IMR-90 (cell line): ENCODE measurements at regions not wholly inside any gene's neighbourhood (a gene's known extent, or its start where the extent isn't known, plus 50 kb on each side); places are given as distances from the start of the nearest gene placed in this dataset.

Experiments
- ATAC-seq: fragments of 200-7000 bp; cut with Tn5 transposase; 2 replicates; pipeline ENCODE4 v1.9.1; 2020; ENCODE audit warnings: low read depth, mild to moderate bottlenecking, moderate library complexity
- BruUV-seq: library from RNA; stranded (reverse); fragments of 400-500 nt; replicated peaks from 2 replicates; lab custom pipeline; 2021; lab: Mats Ljungman, UMichigan
- CTCF ChIA-PET: fragments of 300-600 bp; formaldehyde crosslinking; extraction: SDS; loops from one replicate; lab custom pipeline; 2021; ENCODE audit warnings: antibody characterized with exemption; lab: Yijun Ruan, JAX
- POLR2A ChIA-PET: fragments of 300-600 bp; sonication (Branson Sonifier 250); formaldehyde crosslinking; loops from one replicate; lab custom pipeline; 2022; ENCODE audit warnings: antibody characterized with exemption; ENCODE audit not compliant: unreplicated experiment; lab: Charles Lee
- DNase-seq: peaks from one replicate; pipeline ENCODE4 v3.0.0; 2013
- H2AFZ ChIP-seq: replicated peaks from 2 replicates; pipeline ENCODE3; 2013; ENCODE audit warnings: low read length, mild to moderate bottlenecking; ENCODE audit not compliant: poor library complexity
- H2AK5ac ChIP-seq: 2 replicates; pipeline ENCODE4 v1.6.1; 2013; ENCODE audit warnings: low read depth, low read length, inconsistent platforms
- H2AK9ac ChIP-seq: replicated peaks from 2 replicates; pipeline ENCODE3; 2013; ENCODE audit warnings: mild to moderate bottlenecking, low read depth, low read length, moderate library complexity; ENCODE audit not compliant: poor library complexity
- H2BK120ac ChIP-seq: 2 replicates; pipeline ENCODE4 v1.6.1; 2013; ENCODE audit warnings: low read depth, low read length, inconsistent platforms
- H2BK15ac ChIP-seq: 3 replicates; pipeline ENCODE4 v1.6.1; 2013; ENCODE audit warnings: low read depth, low read length, inconsistent platforms
- H2BK20ac ChIP-seq: 2 replicates; pipeline ENCODE4 v1.6.1; 2013; ENCODE audit warnings: low read depth, mild to moderate bottlenecking, inconsistent platforms, low read length, moderate library complexity
- H2BK5ac ChIP-seq: 2 replicates; pipeline ENCODE4 v1.6.1; 2013; ENCODE audit warnings: mild to moderate bottlenecking, low read depth, low read length, inconsistent platforms; ENCODE audit not compliant: poor library complexity, severe bottlenecking
- H3K14ac ChIP-seq: replicated peaks from 2 replicates; pipeline ENCODE4 v1.6.1; 2013; ENCODE audit warnings: low read depth, low read length, inconsistent platforms
- H3K18ac ChIP-seq: 2 replicates; pipeline ENCODE4 v1.6.1; 2013; ENCODE audit warnings: low read depth, low read length, control low read depth
- H3K23ac ChIP-seq: 2 replicates; pipeline ENCODE4 v1.6.1; 2013; ENCODE audit warnings: low read depth, low read length, inconsistent platforms
- H3K27ac ChIP-seq: 2 replicates; pipeline ENCODE4 v1.5.1; 2013; ENCODE audit warnings: mild to moderate bottlenecking, control low read depth, low read length; ENCODE audit not compliant: insufficient read depth
- H3K27me3 ChIP-seq: 2 replicates; pipeline ENCODE4 v1.6.1; 2013; ENCODE audit warnings: low read length; ENCODE audit not compliant: control insufficient read depth, insufficient read depth
- H3K36me3 ChIP-seq: 2 replicates; pipeline ENCODE4 v1.6.1; 2013; ENCODE audit warnings: low read length, mixed read lengths; ENCODE audit not compliant: control insufficient read depth, insufficient read depth
- H3K4ac ChIP-seq: 2 replicates; pipeline ENCODE4 v1.6.1; 2013; ENCODE audit warnings: low read depth, low read length, inconsistent platforms
- H3K4me1 ChIP-seq: 2 replicates; pipeline ENCODE4 v1.6.1; 2013; ENCODE audit warnings: low read length, mixed read lengths; ENCODE audit not compliant: control insufficient read depth, insufficient read depth
- H3K4me2 ChIP-seq: 2 replicates; pipeline ENCODE4 v1.6.1; 2013; ENCODE audit warnings: low read depth, mild to moderate bottlenecking, control low read depth, low read length, moderate library complexity
- H3K4me3 ChIP-seq: 2 replicates; pipeline ENCODE4 v1.5.1; 2013; ENCODE audit warnings: low read depth, mild to moderate bottlenecking, control low read depth, low read length, moderate library complexity; ENCODE audit not compliant: insufficient read depth
- H3K56ac ChIP-seq: 2 replicates; pipeline ENCODE4 v1.6.1; 2013; ENCODE audit warnings: low read length, inconsistent platforms; ENCODE audit not compliant: insufficient read depth; ENCODE audit errors: extremely low read depth
- H3K79me1 ChIP-seq, 2 experiments: 2 replicates each; pipeline ENCODE4 v1.6.1; 2013; ENCODE audit warnings: low read length in 2 of 2, inconsistent platforms in 1 of 2, low read depth in 1 of 2
- H3K9ac ChIP-seq: 2 replicates; pipeline ENCODE4 v1.6.1; 2013; ENCODE audit warnings: low read depth, low read length, control low read depth
- H3K9me1 ChIP-seq: 2 replicates; pipeline ENCODE4 v1.6.1; 2013; ENCODE audit warnings: low read length, inconsistent platforms; ENCODE audit not compliant: insufficient read depth
- H3K9me3 ChIP-seq: 2 replicates; pipeline ENCODE4 v1.6.1; 2013; ENCODE audit warnings: low read length; ENCODE audit not compliant: control insufficient read depth, insufficient read depth
- H4K20me1 ChIP-seq: 2 replicates; pipeline ENCODE4 v1.6.1; 2013; ENCODE audit warnings: low read length, inconsistent platforms; ENCODE audit not compliant: insufficient read depth
- H4K5ac ChIP-seq: 2 replicates; pipeline ENCODE4 v1.6.1; 2013; ENCODE audit warnings: mild to moderate bottlenecking, low read depth, low read length, control low read depth
- H4K8ac ChIP-seq, 2 experiments: 2 replicates each; pipeline ENCODE4 v1.6.1; 2013; ENCODE audit warnings: low read depth in 2 of 2, low read length in 2 of 2, control low read depth in 1 of 2, inconsistent platforms in 1 of 2
- H4K91ac ChIP-seq: 2 replicates; pipeline ENCODE4 v1.6.1; 2013; ENCODE audit warnings: low read depth, low read length, inconsistent platforms; ENCODE audit not compliant: insufficient read depth
- BHLHE40 ChIP-seq: fragments of 150-350 bp; IDR thresholded peaks from 2 replicates; pipeline ENCODE4 v1.6.1; 2016; ENCODE audit warnings: mild to moderate bottlenecking, low read depth, low read length
- CEBPB ChIP-seq: IDR thresholded peaks from 2 replicates; pipeline ENCODE4 v1.6.1; 2012; ENCODE audit warnings: low read depth, low read length, improper control_type of control experiment
- CTCF ChIP-seq: conservative IDR thresholded peaks from 2 replicates; pipeline ENCODE4 v1.5.1; 2012; ENCODE audit warnings: mild to moderate bottlenecking, low read depth, low read length, improper control_type of control experiment
- ELK1 ChIP-seq: fragments of 150-350 bp; IDR thresholded peaks from 2 replicates; pipeline ENCODE4 v1.6.1; 2016; ENCODE audit warnings: low read depth, mild to moderate bottlenecking, low read length, moderate library complexity, borderline replicate concordance
- FOS ChIP-seq: fragments of 150-350 bp; IDR thresholded peaks from 2 replicates; pipeline ENCODE4 v1.6.1; 2016; ENCODE audit warnings: low read depth, low read length
- MAZ ChIP-seq: IDR thresholded peaks from 2 replicates; pipeline ENCODE4 v1.6.1; 2012; ENCODE audit warnings: low read depth, mild to moderate bottlenecking, low read length, improper control_type of control experiment, moderate library complexity, borderline replicate concordance
- MXI1 ChIP-seq: IDR thresholded peaks from 2 replicates; pipeline ENCODE4 v1.6.1; 2012; ENCODE audit warnings: low read depth, mild to moderate bottlenecking, low read length, moderate library complexity, borderline replicate concordance
- NFE2L2 ChIP-seq: fragments of 150-350 bp; IDR thresholded peaks from 2 replicates; pipeline ENCODE4 v1.6.1; 2016; ENCODE audit warnings: low read depth, mild to moderate bottlenecking, low read length
- RAD21 ChIP-seq: IDR thresholded peaks from 2 replicates; pipeline ENCODE4 v1.6.1; 2012; ENCODE audit warnings: low read length, improper control_type of control experiment
- RFX5 ChIP-seq: IDR thresholded peaks from 2 replicates; pipeline ENCODE4 v1.8.0; 2012; ENCODE audit warnings: low read depth, mild to moderate bottlenecking, low read length, moderate library complexity
- SMC3 ChIP-seq: fragments of 150-350 bp; IDR thresholded peaks from 2 replicates; pipeline ENCODE4 v1.6.1; 2016; ENCODE audit warnings: low read depth, mild to moderate bottlenecking, antibody characterized with exemption, low read length, moderate library complexity
- USF2 ChIP-seq: fragments of 150-350 bp; IDR thresholded peaks from 2 replicates; pipeline ENCODE4 v1.6.1; 2017; ENCODE audit warnings: mild to moderate bottlenecking, antibody characterized with exemption, low read length, low read depth
- WGBS, 2 experiments: methylation state at CpG; one replicate each; pipeline versions ENCODE4 v1.1.5 to v1.1.7; 2013; ENCODE audit warnings: missing lambda C conversion rate in 2 of 2; ENCODE audit not compliant: insufficient read length in 1 of 2; ENCODE audit errors: extremely low coverage in 2 of 2; 5-methylcytosine and 5-hydroxymethylcytosine counted together
- dilution Hi-C: fragments of 300-500 bp; cut with HindIII; formaldehyde crosslinking; loops from one replicate; pipeline ENCODE4 v1.14.3; 2018; ENCODE audit warnings: low sequenced_read_pairs; ENCODE audit not compliant: unreplicated experiment
- in situ Hi-C: fragments of 300-500 bp; cut with MboI; formaldehyde crosslinking; loops from 3 replicates; pipeline ENCODE4 v1.14.3; 2019; ENCODE audit warnings: low sequenced_read_pairs, inconsistent platforms, mixed read lengths
- intact Hi-C: fragments of 100-400 bp; cut with micrococcal nuclease; formaldehyde crosslinking; loops from 2 replicates; pipeline ENCODE4 v1.10.0; 2022

GRCh38 chr4:165605811-165606210 lies 227.0 kb downstream of the CPE start:
- Histone ChIP-seq H3K27ac (no peak overlapping the region), H4K20me1 (no peaks in the 10 kb centered on the region), H3K4me2 (no peak overlapping the region), H2BK20ac (no peak overlapping the region), H4K91ac (no peak overlapping the region), H3K23ac (no peak overlapping the region), H4K8ac (no peak overlapping the region), H2AK5ac (no peak overlapping the region), H2AK9ac (no peak overlapping the region), H3K36me3 (no peaks in the 10 kb centered on the region), H3K27me3 (no peaks in the 10 kb centered on the region), H3K4ac (no peak overlapping the region), H2BK120ac (no peak overlapping the region), H2BK15ac (no peak overlapping the region), H3K4me1 (no peaks in the 10 kb centered on the region), H3K14ac (no peak overlapping the region), H3K79me1 (no peaks in the 10 kb centered on the region), H3K18ac (no peak overlapping the region), H3K9me3 (peaks cover 1% of the 10 kb centered on the region), H2BK5ac (no peak overlapping the region), H3K9me1 (no peaks in the 10 kb centered on the region), H3K9ac (no peak overlapping the region), H3K56ac (no peak overlapping the region), H3K4me3 (no peak overlapping the region), H4K5ac (no peak overlapping the region), H2AFZ (no peak overlapping the region)
- POLR2A ChIA-PET = no interaction called here
- WGBS, 2 experiments = no CpG with 5 or more reads among the region's 1 CpG
- in situ Hi-C loops = no loop called here
- CTCF ChIA-PET = no interaction called here
- ATAC-seq (no peak), DNase-seq (no peak)
- TF ChIP-seq MAZ = no peak
- no peak for TF ChIP-seq CEBPB
- no peak for TF ChIP-seq BHLHE40
- TF ChIP-seq SMC3 = no peak
- TF ChIP-seq RAD21 = no peak
- no peak for TF ChIP-seq RFX5
- TF ChIP-seq ELK1 = no peak
- no peak for TF ChIP-seq USF2
- no peak for TF ChIP-seq NFE2L2
- TF ChIP-seq FOS = no peak
- no peak for TF ChIP-seq CTCF
- no peak for TF ChIP-seq MXI1
- BruUV-seq = no TSS peak
- intact Hi-C loops = no loop called here
- dilution Hi-C loops = no loop called here
